SW480 (cell line): ENCODE measurements at regions not wholly inside any gene's neighbourhood (a gene's known extent, or its start where the extent isn't known, plus 50 kb on each side); places are given as distances from the start of the nearest gene placed in this dataset.
A peak's percentile ranks its signal among the peaks of the same experiment; 100 is the strongest.
"Not testable (repeated sequence)": the region's sequence is repeated elsewhere in the genome, so short reads cannot be mapped to it uniquely, and the experiment has no call there.

Source experiments
- DNase-seq: peaks from one replicate; pipeline ENCODE4 v3.0.0-alpha.2; 2016; ENCODE audit warnings: low spot score

- no peak for DNase-seq
Measured at GRCh38 chr9:108400297-108400696, 455.5 kb downstream of the ACTL7B start.

- no peak for DNase-seq
Measured at GRCh38 chr9:108399851-108400250, 455.9 kb downstream of the ACTL7B start.

GRCh38 chr9:108397286-108397685 is 458.5 kb downstream of the ACTL7B start:
- no peak for DNase-seq

GRCh38 chr9:108396611-108397010 is 459.2 kb downstream of the ACTL7B start:
- no peak for DNase-seq

- DNase-seq, result no peak
Measured at GRCh38 chr9:108396193-108396592, 459.6 kb downstream of the ACTL7B start.

- DNase-seq, result no peak
Measured at GRCh38 chr9:108395421-108395820, 460.4 kb downstream of the ACTL7B start.

GRCh38 chr9:108394726-108395125 is 461.1 kb downstream of the ACTL7B start:
- DNase-seq, result no peak

GRCh38 chr9:108393481-108394001 is 462.2 kb downstream of the ACTL7B start:
- DNase-seq, result not testable (repeated sequence)

GRCh38 chr9:108392877-108393276 is 462.9 kb downstream of the ACTL7B start:
- no peak for DNase-seq

GRCh38 chr9:108389056-108389455 is 466.7 kb downstream of the ACTL7B start:
- DNase-seq, result no peak

- DNase-seq, result no peak
Measured at GRCh38 chr9:108386859-108387384, 468.9 kb downstream of the ACTL7B start.

- DNase-seq, result no peak
Measured at GRCh38 chr9:108386032-108386431, 469.8 kb downstream of the ACTL7B start.

GRCh38 chr9:108383796-108384195 is 472.0 kb downstream of the ACTL7B start:
- DNase-seq, result no peak

- no peak for DNase-seq
Measured at GRCh38 chr9:108382310-108382709, 473.5 kb downstream of the ACTL7B start.

GRCh38 chr9:108377881-108378280 is 477.9 kb downstream of the ACTL7B start:
- no peak for DNase-seq

- DNase-seq, result no peak
Measured at GRCh38 chr9:108377382-108377781, 478.4 kb downstream of the ACTL7B start.

GRCh38 chr9:108376140-108376539 is 479.6 kb downstream of the ACTL7B start:
- DNase-seq, result no peak

GRCh38 chr9:108374626-108375025 is 481.2 kb downstream of the ACTL7B start:
- DNase-seq, result no peak

- no peak for DNase-seq
Measured at GRCh38 chr9:108367188-108367587, 488.6 kb downstream of the ACTL7B start.

GRCh38 chr9:108363311-108363710 is 492.5 kb downstream of the ACTL7B start:
- DNase-seq, result peak; percentile 5

GRCh38 chr9:108360304-108360703 is 495.5 kb downstream of the ACTL7B start:
- DNase-seq, result no peak

GRCh38 chr9:108356806-108357205 is 499.0 kb downstream of the ACTL7B start:
- DNase-seq, result no peak

GRCh38 chr9:108351571-108351970 is 504.2 kb downstream of the ACTL7B start:
- DNase-seq, result no peak

- no peak for DNase-seq
Measured at GRCh38 chr9:108347463-108348188, 508.2 kb downstream of the ACTL7B start.
